ENCODE measurements at regions not wholly inside any gene's neighbourhood (a gene's known extent, or its start where the extent isn't known, plus 50 kb on each side); places are given as distances from the start of the nearest gene placed in this dataset.

DNA sequence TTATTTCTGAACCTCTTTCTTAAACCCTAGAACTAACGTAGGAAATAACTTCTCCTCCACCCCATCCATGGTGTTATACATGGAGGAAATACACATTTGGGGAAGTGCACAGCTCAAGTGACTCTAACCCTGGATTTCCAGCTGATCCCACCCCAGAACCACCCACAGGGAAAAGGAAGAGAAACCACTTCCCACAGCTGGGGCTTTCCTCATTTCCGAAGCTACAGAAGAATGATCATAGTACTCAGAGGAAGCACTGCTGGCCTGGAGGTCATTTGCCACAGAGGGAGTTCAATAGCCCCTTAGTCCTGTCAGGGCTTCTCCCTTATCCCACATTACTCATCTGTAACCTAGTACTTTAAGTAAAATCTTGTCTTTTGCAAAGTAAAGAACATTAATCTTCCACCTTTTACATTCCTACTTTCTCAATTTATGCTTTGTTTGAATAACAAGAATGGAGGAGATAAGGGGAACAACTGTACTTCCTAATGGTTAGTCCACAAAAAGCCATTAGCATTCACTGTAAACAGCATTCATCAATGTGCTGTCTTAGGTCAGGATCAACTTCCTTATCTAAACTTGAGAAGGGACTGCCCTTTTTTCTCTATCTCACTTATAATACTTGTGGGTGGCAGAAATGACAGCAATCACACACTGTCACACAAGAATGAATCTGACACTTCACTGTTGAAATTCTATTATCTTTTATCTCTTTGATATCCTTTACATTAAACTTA, 63.0 kb upstream of the RGS1 start:
- Histone ChIP-seq H3K4me2 (ENCODE audit: control insufficient read depth, insufficient read depth) (no peak overlapping the region), H3K4me1 (ENCODE audit: control insufficient read depth, insufficient read depth, low read length) (peaks cover 19% of the 10 kb centered on the region; the same call in 1 of the 2 replicates), H3K4me3 (no peak overlapping the region), H3K9me3 (replicated peaks; ENCODE audit: control insufficient read depth, insufficient read depth, low read length) (no peaks in the 10 kb centered on the region; the same call in 1 of the 3 replicates), H3K36me3 (ENCODE audit: control insufficient read depth in 2 of 2, insufficient read depth in 2 of 2, low read length in 1 of 2) (no peaks in the 10 kb centered on the region), H3K9ac (ENCODE audit: control insufficient read depth, insufficient read depth, low read length) (no peak overlapping the region), H3K27me3 (replicated peaks in 1 of 2; ENCODE audit: control insufficient read depth in 2 of 2, insufficient read depth in 2 of 2, low read length in 1 of 2) (no peaks in the 10 kb centered on the region), H4K20me1 (ENCODE audit: control insufficient read depth, insufficient read depth) (no peaks in the 10 kb centered on the region), H3K27ac (ENCODE audit: control insufficient read depth, insufficient read depth) (no peak overlapping the region), H3K79me2 (ENCODE audit: control insufficient read depth, insufficient read depth, low read length) (no peaks in the 10 kb centered on the region), H2AFZ (ENCODE audit: control insufficient read depth, low read depth, low read length) (no peak overlapping the region; the same call in 1 of the 2 replicates)
- CTCF ChIA-PET = interaction anchor here (1.0 to 9.9 kb wide), 8 partner anchors 16 to 99 kb away, joined by 3 to 78 read pairs (median 6); no protein-coding TSS in a partner anchor
- intact Hi-C loops (cut with micrococcal nuclease; ENCODE audit: unreplicated experiment) = no loop called here
- no TSS peak for BruUV-seq (replicated peaks)
- DNase-seq (ENCODE audit: low read depth, low spot score) (no peak), FAIRE-seq (no peak), ATAC-seq (peak; percentile 61)
- WGBS (ENCODE audit: insufficient coverage, insufficient replicate concordance, low lambda C conversion rate, missing lambda C conversion rate) = 56% methylated on average over 2 of the region's 2 CpGs
- RAD21 ChIA-PET (ENCODE audit: unreplicated experiment) = interaction anchor here (0.6 to 11.6 kb wide), 10 partner anchors 31 to 99 kb away, joined by 3 to 288 read pairs (median 6); no protein-coding TSS in a partner anchor
- POLR2A ChIA-PET = interaction anchor here (1.0 to 11.6 kb wide), 9 partner anchors 17 to 92 kb away, joined by 3 to 123 read pairs (median 4); no protein-coding TSS in a partner anchor
- SMC1A ChIA-PET (ENCODE audit: uncharacterized antibody, unreplicated experiment) = interaction anchor here (0.9 to 4.4 kb wide), 17 partner anchors 15 to 98 kb away, joined by 3 to 48 read pairs (median 8); no protein-coding TSS in a partner anchor
- in situ Hi-C loops (cut with MboI) = loop anchor here (5.0 kb wide), 1 partner anchor 35 kb away; no protein-coding TSS in a partner anchor
- TF ChIP-seq JUNB (IDR thresholded peaks at IDR 0.05) (0 out of 2 replicates have a peak, but pooled peaks have one; percentile 5), EP300 (IDR thresholded peaks at IDR 0.05; ENCODE audit: borderline replicate concordance in 1 of 2, control insufficient read depth in 1 of 2, low read depth in 2 of 2, low read length in 2 of 2) (peak; percentile 25 to 41; a peak in 1 of 4 replicates), CHD2 (IDR thresholded peaks at IDR 0.05; ENCODE audit: borderline replicate concordance, low read depth, low read length) (no peak), SPI1 (IDR thresholded peaks at IDR 0.05; ENCODE audit: borderline replicate concordance, insufficient read depth, low read depth, low read length) (peak; percentile 47; the same call in 1 of the 2 replicates), ZNF622 (IDR thresholded peaks at IDR 0.05) (no peak), HCFC1 (IDR thresholded peaks at IDR 0.05; ENCODE audit: low read length) (no peak), ETV6 (conservative IDR thresholded peaks at IDR 0.05 in 1 of 2, IDR thresholded peaks at IDR 0.05 in 1 of 2; ENCODE audit: borderline replicate concordance in 1 of 2, low read depth in 1 of 2) (peak in 1 of 2 experiments; percentile 24; a peak in 1 of 4 replicates), ZNF207 (IDR thresholded peaks at IDR 0.05; ENCODE audit: borderline replicate concordance) (no peak), IKZF2 (IDR thresholded peaks at IDR 0.05) (peak; percentile 60 to 61), ATF7 (IDR thresholded peaks at IDR 0.05; ENCODE audit: low read depth) (peak; percentile 27)
- TF ChIP-seq, protein P1, sequence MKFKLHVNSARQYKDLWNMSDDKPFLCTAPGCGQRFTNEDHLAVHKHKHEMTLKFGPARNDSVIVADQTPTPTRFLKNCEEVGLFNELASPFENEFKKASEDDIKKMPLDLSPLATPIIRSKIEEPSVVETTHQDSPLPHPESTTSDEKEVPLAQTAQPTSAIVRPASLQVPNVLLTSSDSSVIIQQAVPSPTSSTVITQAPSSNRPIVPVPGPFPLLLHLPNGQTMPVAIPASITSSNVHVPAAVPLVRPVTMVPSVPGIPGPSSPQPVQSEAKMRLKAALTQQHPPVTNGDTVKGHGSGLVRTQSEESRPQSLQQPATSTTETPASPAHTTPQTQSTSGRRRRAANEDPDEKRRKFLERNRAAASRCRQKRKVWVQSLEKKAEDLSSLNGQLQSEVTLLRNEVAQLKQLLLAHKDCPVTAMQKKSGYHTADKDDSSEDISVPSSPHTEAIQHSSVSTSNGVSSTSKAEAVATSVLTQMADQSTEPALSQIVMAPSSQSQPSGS (IDR thresholded peaks at IDR 0.05; ENCODE audit: low read length) = peak; percentile 31; the same call in 1 of the 2 replicates
- TF ChIP-seq, protein P2, sequence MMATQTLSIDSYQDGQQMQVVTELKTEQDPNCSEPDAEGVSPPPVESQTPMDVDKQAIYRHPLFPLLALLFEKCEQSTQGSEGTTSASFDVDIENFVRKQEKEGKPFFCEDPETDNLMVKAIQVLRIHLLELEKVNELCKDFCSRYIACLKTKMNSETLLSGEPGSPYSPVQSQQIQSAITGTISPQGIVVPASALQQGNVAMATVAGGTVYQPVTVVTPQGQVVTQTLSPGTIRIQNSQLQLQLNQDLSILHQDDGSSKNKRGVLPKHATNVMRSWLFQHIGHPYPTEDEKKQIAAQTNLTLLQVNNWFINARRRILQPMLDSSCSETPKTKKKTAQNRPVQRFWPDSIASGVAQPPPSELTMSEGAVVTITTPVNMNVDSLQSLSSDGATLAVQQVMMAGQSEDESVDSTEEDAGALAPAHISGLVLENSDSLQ (IDR thresholded peaks at IDR 0.05) = peak; percentile 83
- TF ChIP-seq, protein P3, sequence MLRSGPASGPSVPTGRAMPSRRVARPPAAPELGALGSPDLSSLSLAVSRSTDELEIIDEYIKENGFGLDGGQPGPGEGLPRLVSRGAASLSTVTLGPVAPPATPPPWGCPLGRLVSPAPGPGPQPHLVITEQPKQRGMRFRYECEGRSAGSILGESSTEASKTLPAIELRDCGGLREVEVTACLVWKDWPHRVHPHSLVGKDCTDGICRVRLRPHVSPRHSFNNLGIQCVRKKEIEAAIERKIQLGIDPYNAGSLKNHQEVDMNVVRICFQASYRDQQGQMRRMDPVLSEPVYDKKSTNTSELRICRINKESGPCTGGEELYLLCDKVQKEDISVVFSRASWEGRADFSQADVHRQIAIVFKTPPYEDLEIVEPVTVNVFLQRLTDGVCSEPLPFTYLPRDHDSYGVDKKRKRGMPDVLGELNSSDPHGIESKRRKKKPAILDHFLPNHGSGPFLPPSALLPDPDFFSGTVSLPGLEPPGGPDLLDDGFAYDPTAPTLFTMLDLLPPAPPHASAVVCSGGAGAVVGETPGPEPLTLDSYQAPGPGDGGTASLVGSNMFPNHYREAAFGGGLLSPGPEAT (IDR thresholded peaks at IDR 0.05; ENCODE audit: low read depth) = peak; percentile 67; the same call in 1 of the 2 replicates
- TF ChIP-seq, protein P4, sequence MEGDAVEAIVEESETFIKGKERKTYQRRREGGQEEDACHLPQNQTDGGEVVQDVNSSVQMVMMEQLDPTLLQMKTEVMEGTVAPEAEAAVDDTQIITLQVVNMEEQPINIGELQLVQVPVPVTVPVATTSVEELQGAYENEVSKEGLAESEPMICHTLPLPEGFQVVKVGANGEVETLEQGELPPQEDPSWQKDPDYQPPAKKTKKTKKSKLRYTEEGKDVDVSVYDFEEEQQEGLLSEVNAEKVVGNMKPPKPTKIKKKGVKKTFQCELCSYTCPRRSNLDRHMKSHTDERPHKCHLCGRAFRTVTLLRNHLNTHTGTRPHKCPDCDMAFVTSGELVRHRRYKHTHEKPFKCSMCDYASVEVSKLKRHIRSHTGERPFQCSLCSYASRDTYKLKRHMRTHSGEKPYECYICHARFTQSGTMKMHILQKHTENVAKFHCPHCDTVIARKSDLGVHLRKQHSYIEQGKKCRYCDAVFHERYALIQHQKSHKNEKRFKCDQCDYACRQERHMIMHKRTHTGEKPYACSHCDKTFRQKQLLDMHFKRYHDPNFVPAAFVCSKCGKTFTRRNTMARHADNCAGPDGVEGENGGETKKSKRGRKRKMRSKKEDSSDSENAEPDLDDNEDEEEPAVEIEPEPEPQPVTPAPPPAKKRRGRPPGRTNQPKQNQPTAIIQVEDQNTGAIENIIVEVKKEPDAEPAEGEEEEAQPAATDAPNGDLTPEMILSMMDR (IDR thresholded peaks at IDR 0.05 in 2 of 3, conservative IDR thresholded peaks at IDR 0.05 in 1 of 3; ENCODE audit: control insufficient read depth in 2 of 3, extremely low read depth in 1 of 3, insufficient read depth in 1 of 3, low read depth in 3 of 3, low read length in 3 of 3) = no peak
